ENCODE measurements at regions not wholly inside any gene's neighbourhood (a gene's known extent, or its start where the extent isn't known, plus 50 kb on each side); places are given as distances from the start of the nearest gene placed in this dataset.

GRCh38 chr1:201590474-201590873 is 51.5 kb downstream of the NAV1 start:
- Histone ChIP-seq H2BK15ac (ENCODE audit: low read length) (no peak overlapping the region), H3K27me3 (replicated peaks in 1 of 4; ENCODE audit: control insufficient read depth in 3 of 4, extremely low read depth in 1 of 4, insufficient read depth in 3 of 4, low read length in 3 of 4) (no peaks in the 10 kb centered on the region; a peak in 1 of 7 replicates), H3K9me3 (ENCODE audit: insufficient read depth in 2 of 2, low read depth in 1 of 2, low read length in 1 of 2) (no peaks in the 10 kb centered on the region), H3K4me2 (ENCODE audit: insufficient read depth in 1 of 2, low read depth in 2 of 2, low read length in 2 of 2) (no peak overlapping the region), H4K5ac (ENCODE audit: insufficient read length, low read depth, low read length) (no peak overlapping the region), H3K23ac (ENCODE audit: insufficient read length) (no peak overlapping the region), H3K9ac (replicated peaks in 1 of 4; ENCODE audit: extremely low read depth in 1 of 4, low read depth in 3 of 4, low read length in 3 of 4) (no peak overlapping the region), H4K8ac (ENCODE audit: extremely low read depth, insufficient read depth, low read length) (no peak overlapping the region), H3K23me2 (ENCODE audit: low read depth, low read length) (no peaks in the 10 kb centered on the region), H2BK12ac (ENCODE audit: low read depth, low read length) (peak overlapping the region; percentile 10; the same call in 1 of the 2 replicates), H3K4ac (replicated peaks; ENCODE audit: insufficient read length, low read depth, low read length) (no peak overlapping the region), H3K79me1 (ENCODE audit: low read depth, low read length) (no peaks in the 10 kb centered on the region), H3K4me3 (ENCODE audit: extremely low read depth in 1 of 4, insufficient read depth in 2 of 4, low read depth in 3 of 4, low read length in 4 of 4) (no peak overlapping the region), H3K56ac (replicated peaks; ENCODE audit: insufficient read length, low read depth, low read length) (no peak overlapping the region), H4K91ac (replicated peaks; ENCODE audit: insufficient read length, low read length) (no peak overlapping the region), H2AFZ (ENCODE audit: low read length) (no peak overlapping the region), H4K20me1 (replicated peaks in 1 of 2; ENCODE audit: control insufficient read depth in 1 of 2, insufficient read depth in 2 of 2, low read length in 2 of 2) (no peaks in the 10 kb centered on the region), H3K27ac (ENCODE audit: low read depth, low read length) (no peak overlapping the region), H2AK5ac (ENCODE audit: low read depth, low read length) (no peak overlapping the region), H3K18ac (ENCODE audit: extremely low read depth, low read length) (no peak overlapping the region), H3K36me3 (ENCODE audit: control insufficient read depth in 2 of 4, insufficient read depth in 4 of 4, low read length in 3 of 4) (no peaks in the 10 kb centered on the region), H2BK5ac (ENCODE audit: low read depth, low read length) (peak overlapping the region; percentile 12; the same call in 1 of the 2 replicates), H3K79me2 (ENCODE audit: control insufficient read depth in 1 of 2, insufficient read depth in 2 of 2, low read length in 2 of 2) (no peaks in the 10 kb centered on the region), H3K14ac (ENCODE audit: insufficient read length) (no peak overlapping the region), H3K4me1 (replicated peaks in 1 of 4; ENCODE audit: control insufficient read depth in 3 of 4, insufficient read depth in 4 of 4, low read length in 3 of 4) (peaks cover 11 to 31% (median 22%) of the 10 kb centered on the region in 4 experiments), H2BK120ac (replicated peaks; ENCODE audit: low read depth, low read length) (no peak overlapping the region), H2BK20ac (ENCODE audit: low read length) (no peak overlapping the region; the same call in 1 of the 2 replicates)
- no peak for DNase-seq (ENCODE audit: low read depth in 1 of 2, low spot score in 2 of 2)
- CTCF ChIA-PET (ENCODE audit: partially characterized antibody) = interaction anchor here (1.0 to 3.3 kb wide), 7 partner anchors 8 to 119 kb away, joined by 3 to 12 read pairs (median 6); no protein-coding TSS in a partner anchor
- POLR2A ChIA-PET (ENCODE audit: partially characterized antibody) = no interaction called here
- TF ChIP-seq TCF12 (IDR thresholded peaks at IDR 0.05; ENCODE audit: low read depth, low read length) (no peak), TEAD4 (IDR thresholded peaks at IDR 0.05; ENCODE audit: low read depth, low read length) (no peak), SRF (IDR thresholded peaks at IDR 0.05; ENCODE audit: low read depth, low read length) (no peak), E2F6 (IDR thresholded peaks at IDR 0.05) (no peak), TBP (IDR thresholded peaks at IDR 0.05; ENCODE audit: low read depth, low read length) (no peak), SIN3A (conservative IDR thresholded peaks at IDR 0.05 in 1 of 2, IDR thresholded peaks at IDR 0.05 in 1 of 2; ENCODE audit: low read depth in 1 of 2, low read length in 2 of 2) (no peak)
- TF ChIP-seq, protein P1, sequence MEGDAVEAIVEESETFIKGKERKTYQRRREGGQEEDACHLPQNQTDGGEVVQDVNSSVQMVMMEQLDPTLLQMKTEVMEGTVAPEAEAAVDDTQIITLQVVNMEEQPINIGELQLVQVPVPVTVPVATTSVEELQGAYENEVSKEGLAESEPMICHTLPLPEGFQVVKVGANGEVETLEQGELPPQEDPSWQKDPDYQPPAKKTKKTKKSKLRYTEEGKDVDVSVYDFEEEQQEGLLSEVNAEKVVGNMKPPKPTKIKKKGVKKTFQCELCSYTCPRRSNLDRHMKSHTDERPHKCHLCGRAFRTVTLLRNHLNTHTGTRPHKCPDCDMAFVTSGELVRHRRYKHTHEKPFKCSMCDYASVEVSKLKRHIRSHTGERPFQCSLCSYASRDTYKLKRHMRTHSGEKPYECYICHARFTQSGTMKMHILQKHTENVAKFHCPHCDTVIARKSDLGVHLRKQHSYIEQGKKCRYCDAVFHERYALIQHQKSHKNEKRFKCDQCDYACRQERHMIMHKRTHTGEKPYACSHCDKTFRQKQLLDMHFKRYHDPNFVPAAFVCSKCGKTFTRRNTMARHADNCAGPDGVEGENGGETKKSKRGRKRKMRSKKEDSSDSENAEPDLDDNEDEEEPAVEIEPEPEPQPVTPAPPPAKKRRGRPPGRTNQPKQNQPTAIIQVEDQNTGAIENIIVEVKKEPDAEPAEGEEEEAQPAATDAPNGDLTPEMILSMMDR (IDR thresholded peaks at IDR 0.05; ENCODE audit: control extremely low read depth in 1 of 3, insufficient read depth in 1 of 3, low read depth in 1 of 3, low read length in 3 of 3) = no peak
- FAIRE-seq = no peak
- WGBS, 2 experiments (ENCODE audit: extremely low coverage in 1 of 2, insufficient coverage in 1 of 2, insufficient read length in 1 of 2, insufficient replicate concordance in 2 of 2, low coverage in 1 of 2, low lambda C conversion rate in 2 of 2, missing lambda C conversion rate in 1 of 2) = 84% methylated on average over 10 of the region's 10 CpGs; no CpG with 5 or more reads in 1 of the 2 experiments

Data from H1 (cell line).